ENCODE measurements at regions not wholly inside any gene's neighbourhood (a gene's known extent, or its start where the extent isn't known, plus 50 kb on each side); places are given as distances from the start of the nearest gene placed in this dataset.

GRCh38 chr12:62016021-62016420, 244.2 kb upstream of the USP15 start:
- no peak for DNase-seq (ENCODE audit: low read depth in 2 of 2)
- Histone ChIP-seq H3K27me3 (ENCODE audit: control insufficient read depth, insufficient read depth, low read length) (no peaks in the 10 kb centered on the region), H2AFZ (ENCODE audit: low read length) (no peak overlapping the region), H3K27ac (ENCODE audit: insufficient read depth, low read length) (no peak overlapping the region), H3K4me2 (ENCODE audit: extremely low read depth, insufficient read depth, low read length) (no peak overlapping the region), H4K20me1 (ENCODE audit: control insufficient read depth, extremely low read depth, insufficient read depth, low read length) (no peaks in the 10 kb centered on the region), H3K9me3 (ENCODE audit: control insufficient read depth, insufficient read depth, low read depth, low read length) (no peaks in the 10 kb centered on the region), H3K4me1 (ENCODE audit: control insufficient read depth, extremely low read depth, insufficient read depth, low read length) (no peaks in the 10 kb centered on the region), H3K9ac (ENCODE audit: insufficient read depth, low read length) (no peak overlapping the region), H3K4me3 (replicated peaks in 1 of 4; ENCODE audit: control extremely low read depth in 1 of 4, insufficient read depth in 1 of 4, low read depth in 3 of 4, low read length in 4 of 4) (no peak overlapping the region), H3K79me2 (ENCODE audit: control insufficient read depth, insufficient read depth, low read length) (no peaks in the 10 kb centered on the region), H3K36me3 (ENCODE audit: control insufficient read depth, insufficient read depth, low read length) (no peaks in the 10 kb centered on the region)
- TF ChIP-seq EZH2 (IDR thresholded peaks at IDR 0.05; ENCODE audit: low read length, missing control alignments) = no peak
- TF ChIP-seq CTCF (conservative IDR thresholded peaks at IDR 0.05 in 1 of 2, IDR thresholded peaks at IDR 0.05 in 1 of 2; ENCODE audit: low read depth in 1 of 2, low read length in 2 of 2) = no peak

DNA sequence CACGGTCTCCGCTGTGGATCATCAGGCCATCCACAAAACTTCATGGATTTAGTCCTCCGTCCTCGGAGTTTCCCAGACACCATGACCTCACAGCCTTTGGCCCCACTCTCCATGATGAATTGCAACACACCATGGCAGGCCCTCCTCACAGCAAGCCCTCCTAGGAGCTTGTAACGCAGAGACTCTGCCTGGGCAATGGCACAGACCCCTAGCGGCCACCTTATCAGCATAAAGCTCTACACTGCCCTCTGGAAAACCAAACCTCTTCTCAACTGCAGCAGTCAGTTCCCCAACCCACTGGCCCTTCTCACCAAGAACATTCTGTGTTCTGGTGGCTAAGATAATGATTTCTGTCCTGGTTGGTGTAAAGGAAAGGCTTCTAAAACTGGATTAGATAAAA, 238.4 kb upstream of the USP15 start:
- H3K4me2 ChIP-seq (ENCODE audit: extremely low read depth, insufficient read depth, low read length) = no peak overlapping the region
- no peak overlapping the region for H3K9ac ChIP-seq (ENCODE audit: insufficient read depth, low read length)
- H3K79me2 ChIP-seq (ENCODE audit: control insufficient read depth, insufficient read depth, low read length) = no peaks in the 10 kb centered on the region
- no peaks in the 10 kb centered on the region for H3K36me3 ChIP-seq (ENCODE audit: control insufficient read depth, insufficient read depth, low read length)
- no peaks in the 10 kb centered on the region for H3K27me3 ChIP-seq (ENCODE audit: control insufficient read depth, insufficient read depth, low read length)
- H2AFZ ChIP-seq (ENCODE audit: low read length) = no peak overlapping the region
- no peaks in the 10 kb centered on the region for H3K9me3 ChIP-seq (ENCODE audit: control insufficient read depth, insufficient read depth, low read depth, low read length)
- H3K4me1 ChIP-seq (ENCODE audit: control insufficient read depth, extremely low read depth, insufficient read depth, low read length) = no peaks in the 10 kb centered on the region
- TF ChIP-seq EZH2 (IDR thresholded peaks at IDR 0.05; ENCODE audit: low read length, missing control alignments) (no peak), CTCF (conservative IDR thresholded peaks at IDR 0.05 in 1 of 2, IDR thresholded peaks at IDR 0.05 in 1 of 2; ENCODE audit: low read depth in 1 of 2, low read length in 2 of 2) (no peak)
- no peak overlapping the region for H3K27ac ChIP-seq (ENCODE audit: insufficient read depth, low read length)
- DNase-seq (ENCODE audit: low read depth in 2 of 2) = no peak
- H4K20me1 ChIP-seq (ENCODE audit: control insufficient read depth, extremely low read depth, insufficient read depth, low read length) = no peaks in the 10 kb centered on the region
- no peak overlapping the region for H3K4me3 ChIP-seq (replicated peaks in 1 of 4; ENCODE audit: control extremely low read depth in 1 of 4, insufficient read depth in 1 of 4, low read depth in 3 of 4, low read length in 4 of 4)

GRCh38 chr12:62028536-62028935, 231.7 kb upstream of the USP15 start:
- no peak overlapping the region for H3K27ac ChIP-seq (ENCODE audit: insufficient read depth, low read length)
- no peak overlapping the region for H3K9ac ChIP-seq (ENCODE audit: insufficient read depth, low read length)
- no peaks in the 10 kb centered on the region for H3K9me3 ChIP-seq (ENCODE audit: control insufficient read depth, insufficient read depth, low read depth, low read length)
- no peak overlapping the region for H3K4me3 ChIP-seq (replicated peaks in 1 of 4; ENCODE audit: control extremely low read depth in 1 of 4, insufficient read depth in 1 of 4, low read depth in 3 of 4, low read length in 4 of 4)
- TF ChIP-seq CTCF (conservative IDR thresholded peaks at IDR 0.05 in 1 of 2, IDR thresholded peaks at IDR 0.05 in 1 of 2; ENCODE audit: low read depth in 1 of 2, low read length in 2 of 2) (no peak), EZH2 (IDR thresholded peaks at IDR 0.05; ENCODE audit: low read length, missing control alignments) (no peak)
- no peaks in the 10 kb centered on the region for H3K4me1 ChIP-seq (ENCODE audit: control insufficient read depth, extremely low read depth, insufficient read depth, low read length)
- DNase-seq (ENCODE audit: low read depth in 2 of 2) = no peak
- no peak overlapping the region for H3K4me2 ChIP-seq (ENCODE audit: extremely low read depth, insufficient read depth, low read length)
- H3K36me3 ChIP-seq (ENCODE audit: control insufficient read depth, insufficient read depth, low read length) = no peaks in the 10 kb centered on the region
- no peaks in the 10 kb centered on the region for H4K20me1 ChIP-seq (ENCODE audit: control insufficient read depth, extremely low read depth, insufficient read depth, low read length)
- no peaks in the 10 kb centered on the region for H3K79me2 ChIP-seq (ENCODE audit: control insufficient read depth, insufficient read depth, low read length)
- H2AFZ ChIP-seq (ENCODE audit: low read length) = no peak overlapping the region
- H3K27me3 ChIP-seq (ENCODE audit: control insufficient read depth, insufficient read depth, low read length) = no peaks in the 10 kb centered on the region

Measured in fibroblast of lung (primary cell).